ENCODE measurements at regions not wholly inside any gene's neighbourhood (a gene's known extent, or its start where the extent isn't known, plus 50 kb on each side); places are given as distances from the start of the nearest gene placed in this dataset.

- H3K27me3 ChIP-seq (replicated peaks in 1 of 2; ENCODE audit: control insufficient read depth in 2 of 2, extremely low read depth in 1 of 2, insufficient read depth in 2 of 2, low read length in 1 of 2): peaks cover 0 to 29% of the 10 kb centered on the region in 2 experiments
- DNase-seq (no peak), ATAC-seq (replicated peaks in 1 of 4) (no peak)
- H3K4me1 ChIP-seq (ENCODE audit: control insufficient read depth in 1 of 2, extremely low read depth in 1 of 2, insufficient read depth in 2 of 2, low read length in 2 of 2): no peaks in the 10 kb centered on the region
- ChIA-PET POLR2A (no interaction called here), CTCF (no interaction called here)
- no peaks in the 10 kb centered on the region for H3K9me3 ChIP-seq
- H3K4me3 ChIP-seq (ENCODE audit: control insufficient read depth in 1 of 2, extremely low read depth in 1 of 2, low read length in 1 of 2): no peak overlapping the region
- Mint-ChIP-seq H3K4me1 (no peaks in the 10 kb centered on the region), H3K36me3 (no peaks in the 10 kb centered on the region), H3K27ac (no peak overlapping the region), H3K9me3 (peaks cover 0 to 3% (median 0%) of the 10 kb centered on the region in 3 donors), H3K27me3 (peaks cover 4 to 12% of the 10 kb centered on the region in 2 donors), H3K4me3 (no peak overlapping the region)
- H3K27ac ChIP-seq (ENCODE audit: low read length): no peak overlapping the region
- H3K36me3 ChIP-seq (ENCODE audit: control insufficient read depth in 2 of 2, extremely low read depth in 1 of 2, insufficient read depth in 1 of 2, low read length in 1 of 2): no peaks in the 10 kb centered on the region
- 100% methylated on average over 2 of the region's 10 CpGs for WGBS (ENCODE audit: insufficient coverage)
Observed at GRCh38 chr22:49036513-49036912, 791.2 kb downstream of the BRD1 start.

- H3K27ac Mint-ChIP-seq: no peak overlapping the region
- peaks cover 0 to 3% (median 0%) of the 10 kb centered on the region in 3 donors for H3K9me3 Mint-ChIP-seq
- H3K4me3 Mint-ChIP-seq: no peak overlapping the region
- no peak overlapping the region for H3K27ac ChIP-seq (ENCODE audit: low read length)
- 76% methylated on average over 23 of the region's 23 CpGs for WGBS (ENCODE audit: insufficient coverage)
- no peak overlapping the region for H3K4me3 ChIP-seq (ENCODE audit: control insufficient read depth in 1 of 2, extremely low read depth in 1 of 2, low read length in 1 of 2)
- H3K36me3 ChIP-seq (ENCODE audit: control insufficient read depth in 2 of 2, extremely low read depth in 1 of 2, insufficient read depth in 1 of 2, low read length in 1 of 2): no peaks in the 10 kb centered on the region
- ChIA-PET CTCF (no interaction called here), POLR2A (no interaction called here)
- peaks cover 0 to 24% of the 10 kb centered on the region in 2 experiments for H3K27me3 ChIP-seq (replicated peaks in 1 of 2; ENCODE audit: control insufficient read depth in 2 of 2, extremely low read depth in 1 of 2, insufficient read depth in 2 of 2, low read length in 1 of 2)
- ATAC-seq (replicated peaks in 1 of 4) (no peak), DNase-seq (no peak)
- H3K36me3 Mint-ChIP-seq: no peaks in the 10 kb centered on the region
- H3K27me3 Mint-ChIP-seq: peaks cover 6 to 15% of the 10 kb centered on the region in 2 donors
- no peaks in the 10 kb centered on the region for H3K4me1 ChIP-seq (ENCODE audit: control insufficient read depth in 1 of 2, extremely low read depth in 1 of 2, insufficient read depth in 2 of 2, low read length in 2 of 2)
- H3K4me1 Mint-ChIP-seq: no peaks in the 10 kb centered on the region
- H3K9me3 ChIP-seq: no peaks in the 10 kb centered on the region
Observed at GRCh38 chr22:49035818-49036457, 791.7 kb downstream of the BRD1 start.

GRCh38 chr22:49034836-49035817, 792.5 kb downstream of the BRD1 start:
- no peak for DNase-seq
- WGBS (ENCODE audit: insufficient coverage): 83% methylated on average over 25 of the region's 30 CpGs
- Mint-ChIP-seq H3K27ac (no peak overlapping the region), H3K27me3 (peaks cover 6 to 13% of the 10 kb centered on the region in 2 donors), H3K9me3 (peaks cover 0 to 3% (median 0%) of the 10 kb centered on the region in 3 donors), H3K36me3 (no peaks in the 10 kb centered on the region), H3K4me3 (no peak overlapping the region), H3K4me1 (no peaks in the 10 kb centered on the region)
- POLR2A ChIA-PET: no interaction called here
- Histone ChIP-seq H3K4me3 (ENCODE audit: control insufficient read depth in 1 of 2, extremely low read depth in 1 of 2, low read length in 1 of 2) (no peak overlapping the region), H3K4me1 (ENCODE audit: control insufficient read depth in 1 of 2, extremely low read depth in 1 of 2, insufficient read depth in 2 of 2, low read length in 2 of 2) (no peaks in the 10 kb centered on the region), H3K9me3 (no peaks in the 10 kb centered on the region), H3K27ac (ENCODE audit: low read length) (no peak overlapping the region), H3K36me3 (ENCODE audit: control insufficient read depth in 2 of 2, extremely low read depth in 1 of 2, insufficient read depth in 1 of 2, low read length in 1 of 2) (no peaks in the 10 kb centered on the region), H3K27me3 (replicated peaks in 1 of 2; ENCODE audit: control insufficient read depth in 2 of 2, extremely low read depth in 1 of 2, insufficient read depth in 2 of 2, low read length in 1 of 2) (peaks cover 0 to 20% of the 10 kb centered on the region in 2 experiments)
- ATAC-seq (replicated peaks in 1 of 4): peak in 1 of 4 experiments; percentile 6
- CTCF ChIA-PET: no interaction called here

GRCh38 chr22:49033616-49034015, 794.1 kb downstream of the BRD1 start:
- ChIA-PET POLR2A (no interaction called here), CTCF (no interaction called here)
- H3K4me1 Mint-ChIP-seq: no peaks in the 10 kb centered on the region
- H3K36me3 Mint-ChIP-seq: no peaks in the 10 kb centered on the region
- WGBS (ENCODE audit: insufficient coverage): 72% methylated on average over 5 of the region's 9 CpGs
- peaks cover 9 to 13% of the 10 kb centered on the region in 2 donors for H3K27me3 Mint-ChIP-seq
- no peak overlapping the region for H3K4me3 Mint-ChIP-seq
- H3K9me3 ChIP-seq: no peaks in the 10 kb centered on the region
- DNase-seq: no peak
- H3K9me3 Mint-ChIP-seq: peaks cover 0 to 3% (median 0%) of the 10 kb centered on the region in 3 donors
- no peaks in the 10 kb centered on the region for H3K4me1 ChIP-seq (ENCODE audit: control insufficient read depth in 1 of 2, extremely low read depth in 1 of 2, insufficient read depth in 2 of 2, low read length in 2 of 2)
- peaks cover 0 to 20% of the 10 kb centered on the region in 2 experiments for H3K27me3 ChIP-seq (replicated peaks in 1 of 2; ENCODE audit: control insufficient read depth in 2 of 2, extremely low read depth in 1 of 2, insufficient read depth in 2 of 2, low read length in 1 of 2)
- ATAC-seq (replicated peaks in 1 of 4): no peak
- no peak overlapping the region for H3K27ac ChIP-seq (ENCODE audit: low read length)
- H3K4me3 ChIP-seq (ENCODE audit: control insufficient read depth in 1 of 2, extremely low read depth in 1 of 2, low read length in 1 of 2): no peak overlapping the region
- no peak overlapping the region for H3K27ac Mint-ChIP-seq
- H3K36me3 ChIP-seq (ENCODE audit: control insufficient read depth in 2 of 2, extremely low read depth in 1 of 2, insufficient read depth in 1 of 2, low read length in 1 of 2): no peaks in the 10 kb centered on the region

- Histone ChIP-seq H3K9me3 (no peaks in the 10 kb centered on the region), H3K36me3 (ENCODE audit: control insufficient read depth in 2 of 2, extremely low read depth in 1 of 2, insufficient read depth in 1 of 2, low read length in 1 of 2) (no peaks in the 10 kb centered on the region), H3K4me3 (ENCODE audit: control insufficient read depth in 1 of 2, extremely low read depth in 1 of 2, low read length in 1 of 2) (no peak overlapping the region), H3K27me3 (replicated peaks in 1 of 2; ENCODE audit: control insufficient read depth in 2 of 2, extremely low read depth in 1 of 2, insufficient read depth in 2 of 2, low read length in 1 of 2) (peaks cover 0 to 22% of the 10 kb centered on the region in 2 experiments), H3K4me1 (ENCODE audit: control insufficient read depth in 1 of 2, extremely low read depth in 1 of 2, insufficient read depth in 2 of 2, low read length in 2 of 2) (no peaks in the 10 kb centered on the region), H3K27ac (ENCODE audit: low read length) (no peak overlapping the region)
- Mint-ChIP-seq H3K4me1 (no peaks in the 10 kb centered on the region), H3K4me3 (no peak overlapping the region), H3K27me3 (peaks cover 11 to 13% of the 10 kb centered on the region in 2 donors), H3K9me3 (peaks cover 0 to 3% (median 0%) of the 10 kb centered on the region in 3 donors), H3K36me3 (no peaks in the 10 kb centered on the region), H3K27ac (no peak overlapping the region)
- 75% methylated on average over 16 of the region's 17 CpGs for WGBS (ENCODE audit: insufficient coverage)
- ATAC-seq (replicated peaks in 1 of 4) (no peak), DNase-seq (no peak)
- CTCF ChIA-PET: no interaction called here
- POLR2A ChIA-PET: no interaction called here
Observed at GRCh38 chr22:49032821-49033220, 794.9 kb downstream of the BRD1 start.

- no peak overlapping the region for H3K27ac Mint-ChIP-seq
- CTCF ChIA-PET: no interaction called here
- peaks cover 0 to 1% (median 0%) of the 10 kb centered on the region in 3 donors for H3K9me3 Mint-ChIP-seq
- WGBS (ENCODE audit: insufficient coverage): 38% methylated on average over 6 of the region's 6 CpGs
- no peak overlapping the region for H3K4me3 Mint-ChIP-seq
- H3K27me3 ChIP-seq (replicated peaks in 1 of 2; ENCODE audit: control insufficient read depth in 2 of 2, extremely low read depth in 1 of 2, insufficient read depth in 2 of 2, low read length in 1 of 2): peaks cover 0 to 29% of the 10 kb centered on the region in 2 experiments
- H3K4me1 ChIP-seq (ENCODE audit: control insufficient read depth in 1 of 2, extremely low read depth in 1 of 2, insufficient read depth in 2 of 2, low read length in 2 of 2): no peaks in the 10 kb centered on the region
- ATAC-seq (replicated peaks in 1 of 4): no peak
- H3K4me3 ChIP-seq (ENCODE audit: control insufficient read depth in 1 of 2, extremely low read depth in 1 of 2, low read length in 1 of 2): no peak overlapping the region
- no peak for DNase-seq
- no peaks in the 10 kb centered on the region for H3K36me3 Mint-ChIP-seq
- no peaks in the 10 kb centered on the region for H3K4me1 Mint-ChIP-seq
- no peaks in the 10 kb centered on the region for H3K9me3 ChIP-seq
- no peak overlapping the region for H3K27ac ChIP-seq (ENCODE audit: low read length)
- peaks cover 17 to 20% of the 10 kb centered on the region in 2 donors for H3K27me3 Mint-ChIP-seq
- H3K36me3 ChIP-seq (ENCODE audit: control insufficient read depth in 2 of 2, extremely low read depth in 1 of 2, insufficient read depth in 1 of 2, low read length in 1 of 2): no peaks in the 10 kb centered on the region
- POLR2A ChIA-PET: no interaction called here
Observed at GRCh38 chr22:49031746-49032330, 795.8 kb downstream of the BRD1 start.

Measured in T-cell (primary cell).